ENCODE measurements at regions not wholly inside any gene's neighbourhood (a gene's known extent, or its start where the extent isn't known, plus 50 kb on each side); places are given as distances from the start of the nearest gene placed in this dataset.
"Not testable (repeated sequence)": the region's sequence is repeated elsewhere in the genome, so short reads cannot be mapped to it uniquely, and the experiment has no call there.

GRCh38 chr3:18234717-18235335 lies 190.3 kb downstream of the SATB1 start:
- DNase-seq, result no peak

DNA sequence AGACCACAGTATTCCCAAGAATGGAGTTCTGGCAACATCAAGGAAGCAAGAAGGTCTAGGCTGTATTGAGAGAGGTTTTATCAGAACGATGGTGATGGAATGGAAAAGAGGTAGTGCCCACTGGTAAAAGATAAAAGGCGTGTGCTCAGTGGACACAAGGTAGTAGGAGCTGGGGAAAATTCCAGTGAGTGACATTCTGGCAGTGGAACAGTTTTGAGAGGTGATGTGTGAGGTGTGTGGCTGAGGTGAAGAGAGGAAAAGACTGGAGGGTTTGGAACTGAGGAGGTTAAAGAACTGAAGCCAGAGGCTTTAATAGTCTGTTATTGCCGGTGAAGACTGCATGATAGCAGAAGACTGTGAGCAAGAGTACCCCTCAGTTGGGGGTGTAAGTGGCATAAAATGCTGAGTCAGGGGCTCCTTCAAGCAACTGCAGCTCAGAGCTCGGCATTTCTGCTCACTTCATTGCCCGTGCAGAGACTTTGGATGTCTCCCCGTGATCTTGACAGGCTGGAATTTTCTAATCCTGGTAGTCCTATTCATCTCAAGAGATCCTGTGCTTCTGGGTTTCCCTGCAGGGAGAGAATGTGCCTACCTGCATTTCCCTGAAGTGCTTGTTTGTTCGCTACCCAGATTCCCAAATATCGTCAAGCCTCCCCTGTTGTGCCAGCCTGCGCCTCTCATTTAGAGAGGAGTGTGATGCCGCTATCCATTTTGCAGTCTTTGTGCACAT lies 191.0 kb downstream of the SATB1 start:
- no peak for DNase-seq

DNA sequence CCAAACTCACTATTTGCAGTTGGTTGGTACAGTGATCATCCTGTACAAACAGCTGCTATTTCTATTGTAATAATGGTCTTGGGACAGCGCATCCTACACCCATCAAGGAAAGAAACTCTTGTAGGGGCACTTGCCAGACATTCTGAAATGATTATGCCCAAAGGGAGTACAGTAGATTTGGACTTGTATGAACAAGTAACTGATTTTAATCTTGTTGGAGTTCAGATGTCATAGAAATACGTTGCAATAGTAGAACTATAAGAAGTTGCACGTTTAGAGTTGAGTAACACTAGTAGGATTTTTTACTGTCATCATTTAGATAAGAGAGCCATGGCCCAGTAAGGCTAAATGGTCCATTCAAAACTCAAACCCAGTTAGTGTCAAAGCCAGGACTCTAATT lies 192.8 kb downstream of the SATB1 start:
- no peak for DNase-seq

DNA sequence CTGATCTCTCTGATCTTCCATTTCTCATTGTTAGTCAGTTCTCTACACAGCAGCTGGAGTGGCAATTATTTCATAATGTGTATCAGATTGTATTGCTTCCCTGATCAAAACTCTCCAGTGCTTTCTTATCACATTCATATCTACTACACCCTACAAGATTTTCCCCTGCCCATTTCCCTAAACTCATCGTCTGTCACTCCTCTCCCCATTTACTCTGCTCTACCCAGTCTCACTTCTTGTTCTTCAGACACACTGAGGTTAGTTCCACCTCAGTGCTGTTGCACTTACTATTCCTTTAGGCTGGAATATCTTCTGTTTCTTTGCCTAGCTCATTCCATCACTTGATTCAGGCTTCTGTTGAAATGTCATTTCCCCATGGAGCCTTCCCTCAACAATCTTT lies 197.1 kb downstream of the SATB1 start:
- no peak for DNase-seq

- DNase-seq, result no peak
Observed at GRCh38 chr3:18225709-18226108, 199.4 kb downstream of the SATB1 start.

GRCh38 chr3:18224426-18224825 lies 200.7 kb downstream of the SATB1 start:
- DNase-seq, result no peak

DNA sequence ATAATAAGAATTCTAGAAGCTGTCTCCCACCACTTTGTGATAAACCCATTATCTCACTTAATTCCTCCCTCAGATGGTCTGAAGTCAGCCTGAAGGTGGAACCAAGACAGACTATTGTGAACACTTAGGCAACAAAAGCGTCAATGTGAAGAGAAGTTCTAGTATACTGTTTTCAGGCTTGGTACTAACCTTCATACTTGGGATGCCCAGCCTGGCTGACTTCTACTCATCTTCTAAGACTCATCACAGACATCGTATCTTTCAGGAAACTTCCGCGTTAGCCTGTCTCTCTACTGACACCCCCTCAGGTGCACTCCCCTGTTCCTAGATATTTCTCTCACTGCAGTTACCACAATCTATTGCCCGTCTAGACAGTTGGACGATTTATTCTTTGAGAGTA lies 201.2 kb downstream of the SATB1 start:
- no peak for DNase-seq

GRCh38 chr3:18223571-18223970 lies 201.6 kb downstream of the SATB1 start:
- no peak for DNase-seq

DNA sequence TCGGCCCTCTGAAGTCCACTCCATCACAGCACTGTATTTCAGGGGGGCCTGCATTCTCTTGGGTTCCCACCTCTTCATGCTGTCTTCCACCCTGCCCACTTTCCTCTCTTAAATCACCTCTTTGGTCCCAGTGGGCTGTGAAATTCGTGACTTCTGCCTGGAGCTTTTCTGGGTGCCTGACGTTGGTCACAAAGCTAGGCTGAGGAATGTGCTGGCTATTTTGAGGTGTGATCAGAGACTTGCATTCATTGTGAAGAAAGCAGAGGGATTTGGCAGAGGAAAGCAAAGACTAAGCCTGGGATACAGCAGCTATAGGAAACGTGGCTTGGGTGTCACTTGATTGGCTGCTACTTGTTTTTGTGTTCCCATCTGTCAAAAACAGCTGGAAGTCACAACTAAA lies 202.5 kb downstream of the SATB1 start:
- no peak for DNase-seq

GRCh38 chr3:18217507-18218174 lies 207.5 kb downstream of the SATB1 start:
- no peak for DNase-seq

DNA sequence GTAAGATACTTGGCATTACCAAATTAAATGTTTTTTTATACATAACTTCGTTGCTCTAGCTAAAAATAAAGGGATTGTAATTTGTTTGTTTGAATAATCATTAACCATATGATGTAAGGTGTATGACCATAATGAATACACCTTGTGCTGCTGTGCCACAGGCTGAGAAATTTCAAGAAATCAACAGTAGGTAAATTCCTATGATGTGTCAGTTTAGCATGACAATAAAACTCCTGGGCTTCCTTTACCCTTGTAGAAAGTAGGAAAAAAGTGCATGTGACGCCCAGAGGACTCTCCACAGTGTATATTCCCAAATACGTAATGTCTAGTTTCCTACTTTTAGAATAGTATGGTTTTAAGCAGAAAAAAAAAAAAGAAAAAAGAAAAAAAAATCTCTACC lies 208.1 kb downstream of the SATB1 start:
- no peak for DNase-seq

GRCh38 chr3:18215639-18216038 lies 209.5 kb downstream of the SATB1 start:
- DNase-seq, result no peak

- no peak for DNase-seq
Observed at GRCh38 chr3:18211116-18211515, 214.0 kb downstream of the SATB1 start.

- DNase-seq, result no peak
Observed at GRCh38 chr3:18208856-18209255, 216.3 kb downstream of the SATB1 start.

- DNase-seq, result no peak
Observed at GRCh38 chr3:18208091-18208490, 217.0 kb downstream of the SATB1 start.

- DNase-seq, result no peak
Observed at GRCh38 chr3:18207226-18207625, 217.9 kb downstream of the SATB1 start.

- DNase-seq, result not testable (repeated sequence)
Observed at GRCh38 chr3:18205701-18206100, 219.4 kb downstream of the SATB1 start.

DNA sequence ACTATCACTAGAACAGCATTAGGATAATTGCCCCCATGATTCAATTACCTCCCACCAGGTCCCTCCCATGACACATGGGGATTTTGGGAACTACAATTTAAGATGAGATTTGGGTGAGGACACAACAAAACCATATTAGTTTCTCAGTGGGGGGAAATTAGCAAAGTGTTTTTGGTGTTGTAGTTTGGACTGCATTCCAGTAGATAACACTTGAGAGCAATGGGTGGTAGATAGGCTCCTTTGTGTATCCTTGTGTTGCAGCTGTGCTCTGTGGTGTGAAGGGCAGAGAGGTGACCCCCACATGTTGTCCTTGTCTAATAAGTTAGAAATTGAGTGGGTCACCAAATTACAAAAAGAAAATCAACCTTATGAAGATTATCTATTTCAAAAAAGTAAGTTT lies 223.8 kb downstream of the SATB1 start:
- DNase-seq, result no peak

DNA sequence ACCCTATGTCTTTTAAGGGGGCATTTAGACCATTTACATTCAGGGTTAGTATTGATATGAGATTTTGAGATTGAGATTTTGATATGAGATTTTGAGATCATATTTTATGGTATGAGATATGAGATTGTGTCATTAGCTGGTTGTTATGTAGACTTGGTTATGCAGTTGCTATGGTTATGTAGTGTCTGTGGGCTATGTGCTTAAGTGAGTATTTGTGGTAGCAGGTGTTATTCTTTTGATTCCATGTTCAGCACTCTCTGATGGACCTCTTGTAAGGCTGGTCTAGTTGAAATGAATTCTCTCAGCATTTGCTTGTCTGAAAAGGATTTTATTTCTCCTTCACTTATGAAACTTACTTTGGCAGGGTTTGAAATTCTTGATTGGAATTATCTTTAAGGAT lies 225.4 kb downstream of the SATB1 start:
- DNase-seq, result no peak

GRCh38 chr3:18195836-18196235 lies 229.3 kb downstream of the SATB1 start:
- no peak for DNase-seq

- no peak for DNase-seq
Observed at GRCh38 chr3:18194431-18194830, 230.7 kb downstream of the SATB1 start.

- DNase-seq, result no peak
Observed at GRCh38 chr3:18190646-18191045, 234.5 kb downstream of the SATB1 start.

- no peak for DNase-seq
Observed at GRCh38 chr3:18189282-18190050, 235.7 kb downstream of the SATB1 start.

- DNase-seq, result no peak
Observed at GRCh38 chr3:18188491-18188890, 236.6 kb downstream of the SATB1 start.

All from NCI-H1048 (cell line).